PC-3 (cell line): ENCODE measurements at regions not wholly inside any gene's neighbourhood (a gene's known extent, or its start where the extent isn't known, plus 50 kb on each side); places are given as distances from the start of the nearest gene placed in this dataset.

Experiments
- EZH2 ChIP-seq: fragments of 300-600 bp; sonication (generic); IDR thresholded peaks from one replicate; pipeline ENCODE4 v1.6.1; 2017; ENCODE audit warnings: antibody characterized with exemption, mild to moderate bottlenecking, low read length; ENCODE audit not compliant: unreplicated experiment
- EZH2phosphoT487 ChIP-seq: fragments of 300-600 bp; sonication (generic); IDR thresholded peaks from 2 replicates; pipeline ENCODE4 v1.6.1; 2018; ENCODE audit warnings: mild to moderate bottlenecking, antibody characterized with exemption, low read length, borderline replicate concordance
- TF ChIP-seq, protein P1 (sequence below): fragments of 300-600 bp; sonication (generic); conservative IDR thresholded peaks from 2 replicates; pipeline ENCODE4 v1.5.1; 2017; ENCODE audit warnings: antibody characterized with exemption, low read depth, mild to moderate bottlenecking, low read length

DNA sequence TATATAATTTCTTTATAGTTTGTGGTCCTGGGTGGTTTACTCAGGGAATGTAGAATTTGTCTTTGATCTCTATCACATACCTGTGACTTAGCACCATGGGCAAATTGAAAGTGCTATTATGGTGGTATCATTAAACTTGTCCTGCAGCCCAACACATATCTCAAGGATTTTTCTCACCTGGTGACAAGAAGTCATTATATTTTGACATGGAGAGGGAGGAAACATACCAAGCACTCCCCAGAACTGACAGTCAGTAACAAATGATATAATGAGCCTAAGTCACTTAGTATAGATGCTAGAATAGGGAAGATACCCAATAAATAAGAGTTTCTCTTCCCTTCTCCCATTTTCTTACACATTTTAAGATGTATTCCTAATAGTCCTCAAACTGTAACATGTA lies 805.5 kb upstream of the KIF2B start:
- TF ChIP-seq, protein P1, sequence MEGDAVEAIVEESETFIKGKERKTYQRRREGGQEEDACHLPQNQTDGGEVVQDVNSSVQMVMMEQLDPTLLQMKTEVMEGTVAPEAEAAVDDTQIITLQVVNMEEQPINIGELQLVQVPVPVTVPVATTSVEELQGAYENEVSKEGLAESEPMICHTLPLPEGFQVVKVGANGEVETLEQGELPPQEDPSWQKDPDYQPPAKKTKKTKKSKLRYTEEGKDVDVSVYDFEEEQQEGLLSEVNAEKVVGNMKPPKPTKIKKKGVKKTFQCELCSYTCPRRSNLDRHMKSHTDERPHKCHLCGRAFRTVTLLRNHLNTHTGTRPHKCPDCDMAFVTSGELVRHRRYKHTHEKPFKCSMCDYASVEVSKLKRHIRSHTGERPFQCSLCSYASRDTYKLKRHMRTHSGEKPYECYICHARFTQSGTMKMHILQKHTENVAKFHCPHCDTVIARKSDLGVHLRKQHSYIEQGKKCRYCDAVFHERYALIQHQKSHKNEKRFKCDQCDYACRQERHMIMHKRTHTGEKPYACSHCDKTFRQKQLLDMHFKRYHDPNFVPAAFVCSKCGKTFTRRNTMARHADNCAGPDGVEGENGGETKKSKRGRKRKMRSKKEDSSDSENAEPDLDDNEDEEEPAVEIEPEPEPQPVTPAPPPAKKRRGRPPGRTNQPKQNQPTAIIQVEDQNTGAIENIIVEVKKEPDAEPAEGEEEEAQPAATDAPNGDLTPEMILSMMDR: no peak
- TF ChIP-seq EZH2: no peak
- TF ChIP-seq EZH2phosphoT487: no peak
